Neuronal stem cell (in vitro differentiated cells): ENCODE measurements at regions not wholly inside any gene's neighbourhood (a gene's known extent, or its start where the extent isn't known, plus 50 kb on each side); places are given as distances from the start of the nearest gene placed in this dataset.
"Not testable (repeated sequence)": the region's sequence is repeated elsewhere in the genome, so short reads cannot be mapped to it uniquely, and the experiment has no call there.

Experiments
- DNase-seq: peaks from one replicate; pipeline ENCODE4 v3.0.0-alpha.2; 2013; ENCODE audit warnings: low spot score
- H2AFZ ChIP-seq: one replicate; pipeline ENCODE4 v1.6.1; 2013; ENCODE audit warnings: mild to moderate bottlenecking, low read length, inconsistent platforms
- H2AK5ac ChIP-seq: 2 replicates; pipeline ENCODE4 v1.6.1; 2013; ENCODE audit warnings: low read depth, mild to moderate bottlenecking, inconsistent platforms, low read length, moderate library complexity, mixed read lengths
- H2BK120ac ChIP-seq: 2 replicates; pipeline ENCODE4 v1.6.1; 2013; ENCODE audit warnings: low read depth, mild to moderate bottlenecking, inconsistent platforms, low read length, moderate library complexity, mixed read lengths
- H2BK12ac ChIP-seq: one replicate; pipeline ENCODE4 v1.6.1; 2013; ENCODE audit warnings: low read length, inconsistent platforms
- H2BK15ac ChIP-seq: 2 replicates; pipeline ENCODE4 v1.6.1; 2013; ENCODE audit warnings: mild to moderate bottlenecking, low read length, inconsistent platforms, mixed read lengths
- H2BK5ac ChIP-seq: one replicate; pipeline ENCODE4 v1.6.1; 2013; ENCODE audit warnings: inconsistent platforms, mild to moderate bottlenecking, low read length, moderate library complexity
- H3K14ac ChIP-seq: one replicate; pipeline ENCODE4 v1.6.1; 2013; ENCODE audit warnings: low read length, inconsistent platforms
- H3K18ac ChIP-seq: 2 replicates; pipeline ENCODE4 v1.6.1; 2013; ENCODE audit warnings: low read length, inconsistent platforms
- H3K23ac ChIP-seq: 2 replicates; pipeline ENCODE4 v1.6.1; 2013; ENCODE audit warnings: low read depth, mild to moderate bottlenecking, mixed read lengths, low read length, inconsistent platforms; ENCODE audit not compliant: poor library complexity
- H3K27ac ChIP-seq: replicated peaks from 3 replicates; pipeline ENCODE4 v1.5.1; 2013; ENCODE audit warnings: low read length, inconsistent platforms
- H3K27me3 ChIP-seq, 3 experiments: 2 replicates each; pipeline ENCODE4 v1.6.1; 2013; ENCODE audit warnings: low read length in 3 of 3, mild to moderate bottlenecking in 2 of 3, inconsistent platforms in 1 of 3, low read depth in 1 of 3, mixed read lengths in 1 of 3, moderate library complexity in 1 of 3; ENCODE audit not compliant: control insufficient read depth in 3 of 3, insufficient read depth in 3 of 3
- H3K36me3 ChIP-seq, 2 donors: replicated peaks in 1 of 2; 2 replicates each; pipeline ENCODE4 v1.6.1; 2013; ENCODE audit warnings: low read length in 2 of 2; ENCODE audit not compliant: control insufficient read depth in 2 of 2, insufficient read depth in 2 of 2
- H3K4ac ChIP-seq: 2 replicates; pipeline ENCODE4 v1.6.1; 2013; ENCODE audit warnings: inconsistent platforms, mild to moderate bottlenecking, low read length, moderate library complexity
- H3K4me1 ChIP-seq, 2 donors: 1 replicate in 1 of 2; 2 replicates in 1 of 2; pipeline ENCODE4 v1.6.1; 2013; ENCODE audit warnings: low read length in 2 of 2, low read depth in 1 of 2; ENCODE audit not compliant: control insufficient read depth in 2 of 2, insufficient read depth in 1 of 2
- H3K4me2 ChIP-seq: one replicate; pipeline ENCODE4 v1.6.1; 2013; ENCODE audit warnings: mild to moderate bottlenecking, low read length, inconsistent platforms; ENCODE audit not compliant: insufficient read depth, poor library complexity, severe bottlenecking
- H3K4me3 ChIP-seq, 2 donors: 2 replicates each; pipeline ENCODE4 v1.5.1; 2013; ENCODE audit warnings: low read length in 2 of 2, mild to moderate bottlenecking in 2 of 2, inconsistent platforms in 1 of 2, moderate library complexity in 1 of 2
- H3K79me1 ChIP-seq: one replicate; pipeline ENCODE4 v1.6.1; 2013; ENCODE audit warnings: low read depth, mild to moderate bottlenecking, inconsistent platforms, low read length, moderate library complexity
- H3K9ac ChIP-seq: one replicate; pipeline ENCODE4 v1.6.1; 2013; ENCODE audit warnings: mild to moderate bottlenecking, low read depth, low read length, inconsistent platforms; ENCODE audit not compliant: poor library complexity
- H3K9me3 ChIP-seq, 2 donors: replicated peaks in 1 of 2; 2 replicates each; pipeline versions ENCODE3 to v1.6.1; 2013; ENCODE audit warnings: low read length in 2 of 2, mild to moderate bottlenecking in 2 of 2, inconsistent platforms in 1 of 2, low read depth in 1 of 2, mixed read lengths in 1 of 2, moderate library complexity in 1 of 2; ENCODE audit not compliant: control insufficient read depth in 2 of 2, insufficient read depth in 1 of 2
- H4K8ac ChIP-seq: one replicate; pipeline ENCODE4 v1.6.1; 2013; ENCODE audit warnings: low read depth, mild to moderate bottlenecking, inconsistent platforms, low read length, moderate library complexity
- H4K91ac ChIP-seq: one replicate; pipeline ENCODE4 v1.6.1; 2013; ENCODE audit warnings: low read length, low read depth, mild to moderate bottlenecking, inconsistent platforms; ENCODE audit not compliant: poor library complexity
- WGBS, 2 donors: extraction: QIAGEN DNeasy Blood & Tissue Kit; methylation state at CpG; one replicate each; pipeline ENCODE4 v1.1.7; 2013; ENCODE audit warnings: missing lambda C conversion rate in 2 of 2, mixed read lengths in 1 of 2; ENCODE audit not compliant: insufficient read length in 2 of 2, insufficient replicate concordance in 1 of 2; ENCODE audit errors: extremely low coverage in 2 of 2; 5-methylcytosine and 5-hydroxymethylcytosine counted together

DNA sequence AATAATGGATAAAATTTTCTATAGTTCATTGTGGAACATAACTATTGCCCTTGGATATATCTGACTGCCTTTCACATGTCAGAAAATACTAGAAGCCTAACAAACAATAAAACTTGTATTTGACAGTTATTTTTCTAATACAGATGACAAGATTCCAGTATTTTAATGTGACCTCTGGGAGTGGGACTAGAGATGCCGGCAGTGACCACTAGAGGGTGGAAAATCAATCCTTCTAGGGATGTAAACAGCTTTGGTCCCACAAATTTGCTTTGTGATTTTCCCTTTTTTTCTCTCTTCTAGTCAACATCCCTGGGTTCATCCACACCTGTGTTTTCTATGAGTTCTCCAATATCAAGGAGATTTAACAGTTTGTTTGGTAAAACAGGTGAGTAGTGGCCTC lies 813.7 kb downstream of the SPATA31A1 start:
- H2AK5ac ChIP-seq, H4K91ac ChIP-seq, DNase-seq, H3K18ac ChIP-seq, H3K27me3 ChIP-seq, H3K4me3 ChIP-seq, H4K8ac ChIP-seq, H3K36me3 ChIP-seq, H3K9ac ChIP-seq, H3K9me3 ChIP-seq, H2AFZ ChIP-seq, H3K79me1 ChIP-seq, H3K4me1 ChIP-seq, H3K14ac ChIP-seq, H2BK5ac ChIP-seq, H3K23ac ChIP-seq, H3K27ac ChIP-seq, H3K4ac ChIP-seq, H2BK15ac ChIP-seq, H2BK12ac ChIP-seq, H3K4me2 ChIP-seq, H2BK120ac ChIP-seq: not testable (repeated sequence)
- no CpG with 5 or more reads among the region's 1 CpG for WGBS, 2 donors

DNA sequence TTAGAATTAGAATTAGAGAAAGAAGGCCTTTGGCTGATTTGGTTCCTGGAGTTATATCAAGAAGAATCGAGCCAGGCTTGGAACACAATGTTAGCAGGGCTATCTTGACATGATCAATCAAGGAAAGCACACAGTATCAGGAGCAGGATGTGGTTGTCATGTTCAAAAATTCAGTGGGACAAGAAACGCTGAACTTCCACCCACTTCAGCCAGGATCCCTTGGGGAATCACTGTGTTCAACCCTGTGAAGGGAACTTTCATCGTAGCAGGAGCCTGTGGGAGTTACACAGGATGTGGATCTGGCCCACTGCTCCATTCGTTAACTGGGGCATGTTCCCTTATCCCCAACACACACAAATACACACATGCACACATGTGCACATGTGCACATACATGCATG lies 817.8 kb downstream of the SPATA31A1 start:
- H3K27me3 ChIP-seq, H3K79me1 ChIP-seq, H3K14ac ChIP-seq, H3K4me2 ChIP-seq, H3K18ac ChIP-seq, H3K4me1 ChIP-seq, H2AFZ ChIP-seq, H3K4me3 ChIP-seq, H4K91ac ChIP-seq, H4K8ac ChIP-seq, H2BK5ac ChIP-seq, H3K36me3 ChIP-seq, H3K9me3 ChIP-seq, H2BK15ac ChIP-seq, H3K27ac ChIP-seq, H2BK120ac ChIP-seq, H3K9ac ChIP-seq, H2AK5ac ChIP-seq, DNase-seq, H3K23ac ChIP-seq, H2BK12ac ChIP-seq, H3K4ac ChIP-seq: not testable (repeated sequence)
- WGBS, 2 donors: no CpG with 5 or more reads among the region's 4 CpGs

DNA sequence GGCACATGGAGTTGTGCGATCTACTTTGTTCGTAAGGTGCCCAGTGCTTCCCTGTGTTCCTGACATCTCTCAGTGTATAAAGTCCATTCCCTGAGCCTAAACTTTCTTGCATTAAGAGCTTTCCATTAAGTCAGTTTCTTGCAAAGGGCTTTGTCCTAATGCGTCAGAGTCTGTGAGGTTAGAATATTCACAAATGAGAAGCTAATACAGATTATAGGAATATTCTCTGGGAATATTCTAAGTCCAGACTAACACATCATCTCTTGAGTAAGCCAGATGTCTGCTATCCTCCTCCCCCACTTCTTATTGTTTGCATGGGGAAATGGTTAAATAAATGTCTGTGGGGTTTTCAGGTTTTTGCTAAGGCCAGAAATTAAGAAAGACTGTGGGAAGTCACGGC lies 818.6 kb downstream of the SPATA31A1 start:
- H2BK12ac ChIP-seq, H3K4me3 ChIP-seq, H3K27ac ChIP-seq, H3K4me1 ChIP-seq, H3K18ac ChIP-seq, H3K14ac ChIP-seq, H3K9ac ChIP-seq, H4K8ac ChIP-seq, H2BK120ac ChIP-seq, H3K4me2 ChIP-seq, H4K91ac ChIP-seq, H3K36me3 ChIP-seq, H2AFZ ChIP-seq, H3K27me3 ChIP-seq, H2BK15ac ChIP-seq, H3K79me1 ChIP-seq, H3K23ac ChIP-seq, H2AK5ac ChIP-seq, H3K4ac ChIP-seq, H2BK5ac ChIP-seq, H3K9me3 ChIP-seq, DNase-seq: not testable (repeated sequence)
- WGBS, 2 donors: no CpG with 5 or more reads among the region's 4 CpGs

DNA sequence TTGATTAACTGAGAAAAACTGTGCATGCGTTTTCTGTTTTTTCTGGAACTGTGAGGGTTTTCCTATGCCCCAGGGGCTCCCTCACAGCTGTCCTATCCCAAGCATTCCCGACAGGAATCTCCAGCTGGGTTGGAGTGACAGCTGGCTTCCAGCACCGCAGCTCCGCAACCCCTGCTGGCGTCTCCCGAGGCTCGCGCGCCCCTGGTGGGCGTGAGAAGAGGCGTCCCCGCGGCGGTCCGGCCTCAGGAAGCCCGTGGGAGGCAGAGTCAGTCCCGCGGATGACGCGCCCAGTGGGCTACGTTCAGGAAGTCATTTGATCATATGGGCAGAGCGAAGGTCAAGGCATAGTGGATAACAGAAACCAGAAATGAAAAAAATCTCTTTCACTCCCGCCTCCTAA lies 821.9 kb downstream of the SPATA31A1 start:
- WGBS, 2 donors: no CpG with 5 or more reads among the region's 23 CpGs
- not testable (repeated sequence) for H3K9me3 ChIP-seq, H4K8ac ChIP-seq, H3K36me3 ChIP-seq, H3K27ac ChIP-seq, H3K27me3 ChIP-seq, H3K4ac ChIP-seq, H2BK5ac ChIP-seq, H3K4me2 ChIP-seq, H3K9ac ChIP-seq, H3K4me1 ChIP-seq, H2BK12ac ChIP-seq, H3K14ac ChIP-seq, H4K91ac ChIP-seq, H2AFZ ChIP-seq, H2BK15ac ChIP-seq, H3K18ac ChIP-seq, H3K79me1 ChIP-seq, H2BK120ac ChIP-seq, H3K23ac ChIP-seq, H3K4me3 ChIP-seq, DNase-seq, H2AK5ac ChIP-seq
